SK-N-MC (cell line): ENCODE measurements at regions not wholly inside any gene's neighbourhood (a gene's known extent, or its start where the extent isn't known, plus 50 kb on each side); places are given as distances from the start of the nearest gene placed in this dataset.

Experiments
- EZH2 ChIP-seq: fragments of 200-600 bp; sonication (generic); IDR thresholded peaks from one replicate; pipeline ENCODE4 v1.6.1; 2017; ENCODE audit warnings: antibody characterized with exemption
- POLR2AphosphoS5 ChIP-seq: IDR thresholded peaks from 2 replicates; pipeline ENCODE4 v1.6.1; 2012; ENCODE audit warnings: mild to moderate bottlenecking, low read depth, low read length, borderline replicate concordance

GRCh38 chr2:118596620-118597019 lies 250.8 kb downstream of the EN1 start:
- TF ChIP-seq POLR2AphosphoS5 (no peak), EZH2 (no peak)
